OCI-LY3 (cell line): ENCODE measurements at regions not wholly inside any gene's neighbourhood (a gene's known extent, or its start where the extent isn't known, plus 50 kb on each side); places are given as distances from the start of the nearest gene placed in this dataset.

Experiments
- H2AFZ ChIP-seq: fragments of 200-600, 300-600 bp; shearing (Covaris generic); 2 replicates; pipeline ENCODE4 v1.6.0; 2014; ENCODE audit warnings: antibody characterized with exemption, low read depth, low read length
- H3K27ac ChIP-seq: fragments of 200-600, 300-600 bp; sonication (generic); 2 replicates; pipeline ENCODE4 v1.5.1; 2014; ENCODE audit warnings: mild to moderate bottlenecking, low read length, moderate library complexity, mixed read lengths
- H3K27me3 ChIP-seq: fragments of 200-600, 300-600 bp; sonication (generic); 2 replicates; pipeline ENCODE4 v1.6.1; 2014; ENCODE audit warnings: low read depth, low read length, mixed read lengths
- H3K36me3 ChIP-seq: fragments of 200-600, 300-600 bp; sonication (generic); replicated peaks from 2 replicates; pipeline ENCODE3; 2014; ENCODE audit warnings: low read depth, low read length, mixed read lengths
- H3K4me1 ChIP-seq: fragments of 300-600, 200-600 bp; sonication (generic); 2 replicates; pipeline ENCODE4 v1.6.1; 2014; ENCODE audit warnings: low read length, mixed read lengths
- H3K4me2 ChIP-seq: fragments of 200-600, 300-600 bp; sonication (generic); 2 replicates; pipeline ENCODE4 v1.6.1; 2014; ENCODE audit warnings: low read length, mixed read lengths
- H3K4me3 ChIP-seq: fragments of 300-600, 200-600 bp; sonication (generic); 2 replicates; pipeline ENCODE4 v1.5.1; 2014; ENCODE audit warnings: antibody characterized with exemption, mild to moderate bottlenecking, low read length, moderate library complexity
- H3K79me2 ChIP-seq: fragments of 300-600, 200-600 bp; shearing (Covaris generic); 2 replicates; pipeline ENCODE4 v1.6.1; 2014; ENCODE audit warnings: mild to moderate bottlenecking, low read length, mixed read lengths
- H3K9ac ChIP-seq: fragments of 300-600, 200-600 bp; shearing (Covaris generic); 2 replicates; pipeline ENCODE4 v1.6.0; 2014; ENCODE audit warnings: mild to moderate bottlenecking, low read length, moderate library complexity
- H3K9me3 ChIP-seq: fragments of 200-600, 300-600 bp; shearing (Covaris generic); 2 replicates; pipeline ENCODE4 v1.6.1; 2014; ENCODE audit warnings: low read length, mixed read lengths; ENCODE audit not compliant: insufficient read depth
- H4K20me1 ChIP-seq: fragments of 200-600, 300-600 bp; sonication (generic); 2 replicates; pipeline ENCODE4 v1.6.1; 2016; ENCODE audit warnings: low read length, mixed read lengths; ENCODE audit not compliant: insufficient read depth
- EZH2phosphoT487 ChIP-seq: fragments of 200-600 bp; shearing (Covaris generic); IDR thresholded peaks from 2 replicates; pipeline ENCODE4 v1.6.1; 2018; ENCODE audit warnings: antibody characterized with exemption, mixed run types, low read depth
- TF ChIP-seq, protein P1 (sequence below): fragments of 200-600, 300-600 bp; sonication (generic); IDR thresholded peaks from 2 replicates; pipeline ENCODE4 v1.5.1; 2014; ENCODE audit warnings: antibody characterized with exemption, low read length, low read depth

DNA sequence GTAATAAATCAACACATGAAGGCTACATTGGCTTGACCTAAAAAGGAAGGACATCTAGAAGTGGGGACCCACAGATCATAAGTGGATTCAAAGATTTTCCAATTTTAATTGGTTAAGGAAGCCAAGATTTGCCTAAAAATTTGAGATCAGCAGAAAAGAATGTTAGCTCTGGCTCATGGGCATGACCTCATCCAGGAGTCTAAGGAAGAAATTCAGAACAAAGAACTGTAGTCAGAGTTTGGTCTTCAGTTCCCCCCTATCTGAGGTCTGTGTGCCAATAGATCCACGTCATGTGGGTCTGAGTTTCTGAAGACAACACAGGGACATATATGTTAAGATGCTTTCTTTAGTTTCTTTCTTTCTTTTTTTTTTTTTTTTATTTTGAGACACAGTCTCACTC, 648.8 kb upstream of the SPRY2 start:
- H3K4me3 ChIP-seq: no peak overlapping the region
- peaks cover 4% of the 10 kb centered on the region; the same call in 1 of the 2 replicates for H3K9me3 ChIP-seq
- no peaks in the 10 kb centered on the region for H4K20me1 ChIP-seq
- no peak overlapping the region for H3K27ac ChIP-seq
- H3K79me2 ChIP-seq: no peaks in the 10 kb centered on the region
- H2AFZ ChIP-seq: no peak overlapping the region
- TF ChIP-seq, protein P1, sequence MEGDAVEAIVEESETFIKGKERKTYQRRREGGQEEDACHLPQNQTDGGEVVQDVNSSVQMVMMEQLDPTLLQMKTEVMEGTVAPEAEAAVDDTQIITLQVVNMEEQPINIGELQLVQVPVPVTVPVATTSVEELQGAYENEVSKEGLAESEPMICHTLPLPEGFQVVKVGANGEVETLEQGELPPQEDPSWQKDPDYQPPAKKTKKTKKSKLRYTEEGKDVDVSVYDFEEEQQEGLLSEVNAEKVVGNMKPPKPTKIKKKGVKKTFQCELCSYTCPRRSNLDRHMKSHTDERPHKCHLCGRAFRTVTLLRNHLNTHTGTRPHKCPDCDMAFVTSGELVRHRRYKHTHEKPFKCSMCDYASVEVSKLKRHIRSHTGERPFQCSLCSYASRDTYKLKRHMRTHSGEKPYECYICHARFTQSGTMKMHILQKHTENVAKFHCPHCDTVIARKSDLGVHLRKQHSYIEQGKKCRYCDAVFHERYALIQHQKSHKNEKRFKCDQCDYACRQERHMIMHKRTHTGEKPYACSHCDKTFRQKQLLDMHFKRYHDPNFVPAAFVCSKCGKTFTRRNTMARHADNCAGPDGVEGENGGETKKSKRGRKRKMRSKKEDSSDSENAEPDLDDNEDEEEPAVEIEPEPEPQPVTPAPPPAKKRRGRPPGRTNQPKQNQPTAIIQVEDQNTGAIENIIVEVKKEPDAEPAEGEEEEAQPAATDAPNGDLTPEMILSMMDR: no peak
- no peak for TF ChIP-seq EZH2phosphoT487
- H3K4me2 ChIP-seq: no peak overlapping the region
- no peaks in the 10 kb centered on the region for H3K27me3 ChIP-seq
- no peak overlapping the region for H3K9ac ChIP-seq
- H3K36me3 ChIP-seq: no peaks in the 10 kb centered on the region
- H3K4me1 ChIP-seq: no peaks in the 10 kb centered on the region

DNA sequence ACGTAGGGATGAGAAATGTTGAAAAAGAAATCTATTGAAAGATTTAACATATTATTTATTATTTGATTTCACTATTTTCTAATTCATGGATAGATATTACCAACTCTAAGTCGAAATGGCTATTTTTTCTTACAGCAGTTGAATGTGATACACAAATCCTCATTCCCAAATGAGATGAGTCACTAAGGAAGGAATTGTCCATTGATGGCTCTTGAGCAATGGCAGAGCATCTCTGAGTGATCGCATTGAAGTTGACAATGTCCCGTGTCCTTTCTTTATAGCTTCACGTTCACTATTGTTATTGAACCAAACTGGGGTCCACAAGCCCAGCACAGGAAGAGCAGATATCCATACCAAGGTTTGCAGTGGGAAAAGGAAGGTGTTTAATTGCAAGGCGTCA, 648.3 kb upstream of the SPRY2 start:
- H3K4me1 ChIP-seq: no peaks in the 10 kb centered on the region
- H3K27me3 ChIP-seq: no peaks in the 10 kb centered on the region
- H3K36me3 ChIP-seq: no peaks in the 10 kb centered on the region
- no peaks in the 10 kb centered on the region for H4K20me1 ChIP-seq
- H3K27ac ChIP-seq: no peak overlapping the region
- H3K4me2 ChIP-seq: no peak overlapping the region
- H2AFZ ChIP-seq: no peak overlapping the region
- no peaks in the 10 kb centered on the region for H3K79me2 ChIP-seq
- H3K9ac ChIP-seq: no peak overlapping the region
- H3K9me3 ChIP-seq: peaks cover 4% of the 10 kb centered on the region; the same call in 1 of the 2 replicates
- TF ChIP-seq EZH2phosphoT487: no peak
- TF ChIP-seq, protein P1: no peak
- H3K4me3 ChIP-seq: no peak overlapping the region

DNA sequence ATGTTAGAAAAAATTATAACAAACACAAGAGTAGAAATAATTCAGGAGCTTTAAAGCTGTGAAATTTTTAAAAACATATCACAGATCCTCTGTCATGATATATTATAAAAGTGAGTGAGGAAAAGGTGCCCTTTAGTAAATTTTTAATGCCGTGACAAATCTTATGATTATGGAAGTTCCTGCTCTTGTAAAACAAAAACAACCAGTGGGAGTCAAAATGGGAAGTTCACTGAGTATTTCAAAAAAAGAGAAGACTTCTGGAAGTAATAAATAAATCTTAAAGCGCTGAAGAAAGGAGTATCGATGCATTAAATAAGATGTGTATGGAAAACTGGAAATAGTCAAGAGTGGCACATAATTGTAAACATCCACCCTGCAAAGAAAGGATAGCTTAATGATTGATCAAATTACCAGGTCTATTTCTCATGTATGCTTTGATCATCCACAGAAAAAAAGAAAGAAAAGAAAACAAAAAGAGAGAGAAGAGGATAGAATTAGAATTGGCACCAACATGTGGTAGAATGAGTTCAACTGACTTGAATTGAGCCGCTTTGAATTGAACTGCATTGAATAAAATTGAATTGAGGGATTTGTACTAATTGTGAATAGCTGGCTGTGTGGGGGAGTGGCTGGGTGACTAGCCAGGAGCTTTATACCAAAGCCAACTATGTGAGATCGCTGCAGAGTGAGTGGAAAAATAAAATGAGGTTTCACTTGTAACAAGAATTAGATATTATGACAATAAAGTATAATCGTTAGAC, 647.6 kb upstream of the SPRY2 start:
- no peak overlapping the region for H2AFZ ChIP-seq
- no peaks in the 10 kb centered on the region for H4K20me1 ChIP-seq
- H3K9me3 ChIP-seq: peaks cover 4% of the 10 kb centered on the region; the same call in 1 of the 2 replicates
- no peaks in the 10 kb centered on the region for H3K4me1 ChIP-seq
- no peak overlapping the region for H3K4me3 ChIP-seq
- no peak overlapping the region for H3K9ac ChIP-seq
- TF ChIP-seq, protein P1: no peak
- no peak for TF ChIP-seq EZH2phosphoT487
- no peak overlapping the region for H3K27ac ChIP-seq
- no peaks in the 10 kb centered on the region for H3K36me3 ChIP-seq
- no peaks in the 10 kb centered on the region for H3K79me2 ChIP-seq
- no peaks in the 10 kb centered on the region for H3K27me3 ChIP-seq
- H3K4me2 ChIP-seq: no peak overlapping the region

DNA sequence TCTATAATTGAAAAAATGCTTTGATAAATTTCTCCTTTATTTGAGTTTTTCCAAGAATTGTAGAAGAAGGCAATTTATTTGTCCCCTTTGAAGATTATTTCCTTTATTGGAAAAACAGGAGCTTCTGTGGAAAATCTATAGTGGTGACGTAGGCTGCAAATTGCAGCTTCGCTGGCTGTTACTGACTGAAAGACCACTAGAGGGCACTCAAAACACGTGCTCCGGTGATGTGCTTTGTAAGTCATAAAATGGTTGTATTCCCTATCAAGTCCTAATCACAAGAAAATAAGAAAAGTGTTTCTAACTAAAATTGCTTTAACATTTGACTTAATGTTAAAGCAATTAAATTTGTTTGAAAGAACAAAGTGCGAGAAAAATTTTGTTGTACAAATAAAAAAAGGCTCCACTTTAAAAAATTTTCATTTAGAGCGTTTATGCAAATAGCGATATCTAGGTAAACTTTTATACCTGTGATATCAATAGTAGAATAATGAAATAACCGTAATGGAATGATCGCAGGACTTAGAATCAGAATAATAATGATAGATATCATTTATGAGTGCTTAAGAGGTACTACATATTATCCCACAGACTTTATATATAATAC, 638.2 kb upstream of the SPRY2 start:
- H3K9ac ChIP-seq: no peak overlapping the region
- no peaks in the 10 kb centered on the region for H4K20me1 ChIP-seq
- no peaks in the 10 kb centered on the region for H3K9me3 ChIP-seq
- no peaks in the 10 kb centered on the region for H3K27me3 ChIP-seq
- no peaks in the 10 kb centered on the region for H3K36me3 ChIP-seq
- no peak overlapping the region for H3K4me3 ChIP-seq
- H2AFZ ChIP-seq: no peak overlapping the region
- no peaks in the 10 kb centered on the region for H3K79me2 ChIP-seq
- TF ChIP-seq EZH2phosphoT487: no peak
- TF ChIP-seq, protein P1: peak; percentile 96
- H3K4me2 ChIP-seq: peak overlapping the region; percentile 35; the same call in 1 of the 2 replicates
- H3K27ac ChIP-seq: no peak overlapping the region
- no peaks in the 10 kb centered on the region for H3K4me1 ChIP-seq
